NCI-H146 (cell line): ENCODE measurements at regions not wholly inside any gene's neighbourhood (a gene's known extent, or its start where the extent isn't known, plus 50 kb on each side); places are given as distances from the start of the nearest gene placed in this dataset.
"Not testable (repeated sequence)": the region's sequence is repeated elsewhere in the genome, so short reads cannot be mapped to it uniquely, and the experiment has no call there.

Experiments
- DNase-seq: peaks from one replicate; lab custom pipeline; 2025; lab: John Stamatoyannopoulos, UW

GRCh38 chr7:120185940-120186682 lies 86.9 kb upstream of the KCND2 start:
- no peak for DNase-seq

GRCh38 chr7:120186688-120187087 lies 86.3 kb upstream of the KCND2 start:
- no peak for DNase-seq

GRCh38 chr7:120189623-120190022 lies 83.4 kb upstream of the KCND2 start:
- DNase-seq, result no peak

DNA sequence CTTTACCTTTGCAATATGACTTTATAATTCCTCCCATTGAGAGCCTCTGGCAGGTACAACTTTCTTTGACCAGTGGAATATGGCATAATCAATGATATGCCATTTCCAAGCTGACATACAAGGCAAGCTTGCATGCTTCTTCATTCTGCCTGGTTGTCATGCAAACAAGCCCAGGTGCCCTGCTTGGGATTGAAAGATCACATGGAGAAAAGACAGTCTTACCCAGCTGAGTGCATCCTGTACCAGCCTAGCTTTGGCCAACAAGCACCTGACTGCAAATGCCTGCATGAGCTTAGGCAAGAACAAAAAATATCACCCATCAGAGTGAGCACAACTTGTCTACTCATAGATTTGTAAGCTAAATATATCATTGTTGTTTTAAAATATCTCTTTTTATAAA lies 82.9 kb upstream of the KCND2 start:
- no peak for DNase-seq

DNA sequence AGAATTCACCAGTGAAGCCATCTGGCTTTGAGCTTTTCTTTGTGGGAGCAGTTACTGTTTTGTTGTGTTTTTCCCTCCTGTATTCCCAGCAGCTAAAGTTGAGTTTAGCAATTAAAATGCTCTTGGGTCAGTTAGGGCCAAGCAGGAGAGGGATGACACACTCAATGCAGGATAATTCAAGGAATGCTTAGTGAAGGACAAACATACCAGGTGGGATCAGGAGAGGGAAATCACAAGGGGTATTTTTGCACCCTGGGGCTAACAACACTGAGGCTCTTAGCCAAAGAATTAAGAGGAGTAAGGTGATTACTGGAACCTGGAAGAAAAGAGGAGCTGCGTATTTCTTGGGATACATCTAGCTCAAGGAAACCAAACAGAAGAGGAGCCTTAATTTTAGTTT lies 82.4 kb upstream of the KCND2 start:
- DNase-seq, result no peak

- DNase-seq, result not testable (repeated sequence)
Measured at GRCh38 chr7:120191423-120191822, 81.6 kb upstream of the KCND2 start.

DNA sequence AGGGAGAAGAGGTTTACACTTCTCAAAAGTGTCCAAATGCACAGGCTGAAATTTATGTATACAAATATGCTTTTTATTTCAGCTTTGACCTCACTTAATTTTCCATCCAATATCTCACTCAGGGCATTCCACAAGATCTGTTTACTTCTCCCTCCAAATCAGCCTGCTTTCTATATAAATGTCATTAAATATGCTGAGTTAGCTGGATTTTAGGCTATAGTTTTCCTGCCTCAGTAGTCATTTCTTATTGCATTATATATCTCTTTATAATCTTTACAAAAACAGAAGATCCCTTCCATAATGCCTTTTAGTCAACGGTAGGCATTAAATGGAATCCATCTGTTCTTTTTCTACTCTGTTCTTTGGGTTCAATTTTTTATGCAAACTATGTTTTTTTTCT lies 71.7 kb upstream of the KCND2 start:
- DNase-seq, result no peak

DNA sequence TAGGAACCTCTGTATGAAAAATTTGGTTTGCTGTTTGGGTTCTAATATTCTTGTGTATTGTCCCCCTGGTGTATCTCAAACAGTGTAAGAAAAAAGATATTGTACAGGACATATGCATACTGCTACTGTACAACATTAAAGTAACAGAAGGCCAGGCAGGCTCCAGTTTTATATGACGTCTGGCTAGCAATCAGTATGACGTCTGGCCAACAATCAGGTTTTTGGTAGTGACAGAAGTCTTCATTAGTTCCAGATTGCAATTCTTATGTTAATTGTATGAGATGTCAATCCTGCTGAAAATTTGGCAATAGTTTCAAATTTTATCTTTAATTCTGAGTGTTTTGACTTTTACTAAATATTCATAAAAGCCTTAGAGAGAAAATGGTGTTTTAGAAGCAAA lies 67.9 kb upstream of the KCND2 start:
- no peak for DNase-seq

GRCh38 chr7:120207037-120207436 lies 65.9 kb upstream of the KCND2 start:
- no peak for DNase-seq

- DNase-seq, result no peak
Measured at GRCh38 chr7:120215654-120216053, 57.3 kb upstream of the KCND2 start.

DNA sequence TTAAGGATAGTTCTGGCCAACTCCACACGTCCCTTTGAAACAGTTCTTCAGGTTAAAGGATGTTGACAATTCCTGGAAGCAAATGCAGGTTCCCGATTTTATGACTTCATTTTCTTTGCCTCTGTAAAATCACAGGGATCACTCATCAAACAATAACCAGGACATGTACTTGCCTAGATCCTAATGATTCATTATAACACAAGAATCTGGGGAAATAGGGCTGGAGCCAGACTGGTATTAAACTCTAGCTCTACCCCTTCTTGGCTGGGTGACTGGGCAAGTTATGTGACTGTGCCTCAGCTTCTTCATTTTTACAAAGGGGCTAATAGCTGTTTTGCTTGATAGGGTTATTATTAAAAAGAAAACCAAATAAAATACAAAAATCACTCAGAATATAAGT lies 56.0 kb upstream of the KCND2 start:
- DNase-seq, result no peak

- no peak for DNase-seq
Measured at GRCh38 chr7:120218712-120219111, 54.3 kb upstream of the KCND2 start.

DNA sequence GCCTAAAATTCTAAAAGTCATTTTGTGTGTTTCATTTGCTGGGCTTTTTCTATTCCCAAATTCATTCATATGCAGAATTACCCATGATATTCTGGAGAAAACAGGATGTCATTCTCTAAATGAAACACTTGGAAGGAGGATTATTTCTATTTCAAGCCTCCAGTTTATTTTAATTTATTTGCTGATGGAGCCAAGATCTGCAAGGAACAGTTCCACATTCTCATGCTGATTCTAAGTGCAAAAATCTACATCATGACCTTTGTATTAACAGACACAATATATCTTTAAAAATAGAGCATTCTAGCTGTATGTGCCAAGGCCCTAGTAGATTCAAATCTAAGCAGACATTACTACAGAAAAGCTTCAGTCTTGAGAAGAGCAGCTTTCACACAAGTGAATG lies 51.3 kb upstream of the KCND2 start:
- DNase-seq, result no peak
